Spleen (tissue), 11 donors: ENCODE measurements at regions not wholly inside any gene's neighbourhood (a gene's known extent, or its start where the extent isn't known, plus 50 kb on each side); places are given as distances from the start of the nearest gene placed in this dataset.

Experiments used
- DNase-seq: peaks from one replicate; pipeline ENCODE4 v3.0.0-alpha.2; 2020
- H3K27ac ChIP-seq, 8 donors: fragments of 200-600 bp; sonication (generic) in 7 of 8; 1 replicate in 4 of 8; 2 replicates in 4 of 8; pipeline versions ENCODE4 v1.5.0 to v1.8.0; 2016 to 2021; ENCODE audit warnings: inconsistent platforms in 4 of 8, mild to moderate bottlenecking in 4 of 8, moderate library complexity in 1 of 8
- H3K27me3 ChIP-seq, 7 donors: fragments of 200-600 bp; sonication (generic) in 6 of 7; replicated peaks in 1 of 7; 1 replicate in 4 of 7; 2 replicates in 3 of 7; pipeline versions ENCODE4 v1.5.0 to v1.8.0; 2016 to 2021; ENCODE audit warnings: inconsistent platforms in 3 of 7, mild to moderate bottlenecking in 1 of 7
- H3K36me3 ChIP-seq, 6 donors: fragments of 200-600 bp; sonication (generic) in 5 of 6; 1 replicate in 4 of 6; 2 replicates in 2 of 6; pipeline versions ENCODE4 v1.5.0 to v1.8.0; 2016 to 2021; ENCODE audit warnings: inconsistent platforms in 2 of 6
- H3K4me1 ChIP-seq, 6 donors: fragments of 200-600 bp; sonication (generic) in 5 of 6; 1 replicate in 3 of 6; 2 replicates in 3 of 6; pipeline versions ENCODE4 v1.5.0 to v1.8.0; 2016 to 2021; ENCODE audit warnings: inconsistent platforms in 3 of 6
- H3K4me3 ChIP-seq, 8 donors: fragments of 200-600 bp; sonication (generic) in 7 of 8; 1 replicate in 4 of 8; 2 replicates in 4 of 8; pipeline versions ENCODE4 v1.5.0 to v1.8.0; 2016 to 2021; ENCODE audit warnings: inconsistent platforms in 4 of 8, mild to moderate bottlenecking in 4 of 8, moderate library complexity in 2 of 8
- H3K9me3 ChIP-seq, 8 donors: fragments of 200-600 bp; sonication (generic) in 7 of 8; 1 replicate in 4 of 8; 2 replicates in 4 of 8; pipeline versions ENCODE4 v1.5.0 to v1.8.0; 2016 to 2021; ENCODE audit warnings: inconsistent platforms in 4 of 8
- CTCF ChIP-seq, 11 experiments: fragments of 200-600 bp in 7 of 11; fragments of 450-650 bp in 4 of 11; sonication (generic) in 4 of 11; IDR thresholded peaks in 8 of 11; conservative IDR thresholded peaks in 3 of 11; 1 replicate in 7 of 11; 2 replicates in 4 of 11; pipeline versions ENCODE4 v1.4.0 to v1.8.0; 2016 to 2021; ENCODE audit warnings: antibody characterized with exemption in 11 of 11, inconsistent platforms in 4 of 11, mild to moderate bottlenecking in 1 of 11
- POLR2A ChIP-seq, 3 donors: fragments of 450-650 bp; IDR thresholded peaks; one replicate each; pipeline ENCODE4 v1.5.1; 2017; ENCODE audit warnings: antibody characterized with exemption in 3 of 3, mild to moderate bottlenecking in 1 of 3
- POLR2AphosphoS5 ChIP-seq, 3 donors: sonication (generic); formaldehyde crosslinking; IDR thresholded peaks; one replicate each; pipeline ENCODE4 v1.5.1; 2017; ENCODE audit warnings: antibody characterized with exemption in 3 of 3
- WGBS, 5 donors: extraction: QIAGEN DNeasy Blood & Tissue Kit in 3 of 5; methylation state at CpG; one replicate each; pipeline versions ENCODE4 v1.1.5 to v1.1.7; 2013 to 2018; 5-methylcytosine and 5-hydroxymethylcytosine counted together
- intact Hi-C: fragments of 100-400 bp; cut with DNase I; formaldehyde crosslinking; loops from one replicate; pipeline ENCODE4 v1.15.0; 2023; ENCODE audit warnings: low total_unique reads
- donor health status: healthy with polysubstance abuse.
- donor health status: DM: no; HTN: no; CAD: no; lungs with moderate emphysema.
- donor health status: DM: no; HTN: no; CAD: no.
- donor health status: Bipolar disorder and iron deficiency.
- donor health status: healthy.
- donor health status: DM: no; HTN: no; CAD: no.
- donor health status: DM: yes; HTN: yes; CAD: no.

GRCh38 chr12:76266797-76267196, 81.4 kb downstream of the BBS10 start:
- WGBS, 5 donors: 57 to 88% (median 65%) methylated on average over 2 of the region's 2 CpGs
- H3K27ac ChIP-seq: peak overlapping the region in 1 of 8 donors; percentile 18
- TF ChIP-seq CTCF (IDR thresholded peaks at IDR 0.05 in 8 of 11, conservative IDR thresholded peaks at IDR 0.05 in 3 of 11) (no peak), POLR2A (IDR thresholded peaks at IDR 0.05) (no peak), POLR2AphosphoS5 (IDR thresholded peaks at IDR 0.05) (no peak)
- no peaks in the 10 kb centered on the region for H3K36me3 ChIP-seq
- no peak overlapping the region for H3K4me3 ChIP-seq
- no peaks in the 10 kb centered on the region for H3K27me3 ChIP-seq
- DNase-seq: no peak
- H3K4me1 ChIP-seq: no peaks in the 10 kb centered on the region
- H3K9me3 ChIP-seq: peaks cover 0 to 4% (median 0%) of the 10 kb centered on the region in 8 donors
- intact Hi-C loops: no loop called here

GRCh38 chr12:76265424-76266180, 82.6 kb downstream of the BBS10 start:
- H3K27ac ChIP-seq: peak overlapping the region in 1 of 8 donors; percentile 46
- peaks cover 0 to 7% (median 0%) of the 10 kb centered on the region in 8 donors for H3K9me3 ChIP-seq
- WGBS, 5 donors: 71 to 90% (median 78%) methylated on average over 3 of the region's 3 CpGs
- no peaks in the 10 kb centered on the region for H3K4me1 ChIP-seq
- TF ChIP-seq POLR2A (IDR thresholded peaks at IDR 0.05) (no peak), POLR2AphosphoS5 (IDR thresholded peaks at IDR 0.05) (no peak), CTCF (IDR thresholded peaks at IDR 0.05 in 8 of 11, conservative IDR thresholded peaks at IDR 0.05 in 3 of 11) (no peak)
- intact Hi-C loops: no loop called here
- H3K36me3 ChIP-seq: no peaks in the 10 kb centered on the region
- no peak for DNase-seq
- no peaks in the 10 kb centered on the region for H3K27me3 ChIP-seq
- no peak overlapping the region for H3K4me3 ChIP-seq

GRCh38 chr12:76264611-76265012, 83.6 kb downstream of the BBS10 start:
- H3K27ac ChIP-seq: peak overlapping the region in 3 of 8 donors; percentile 6 to 46 (median 25)

More at GRCh38 chr12:76264611-76265012, 83.6 kb downstream of the BBS10 start:
- no peak for DNase-seq
- TF ChIP-seq POLR2A (IDR thresholded peaks at IDR 0.05) (no peak), CTCF (IDR thresholded peaks at IDR 0.05 in 8 of 11, conservative IDR thresholded peaks at IDR 0.05 in 3 of 11) (no peak), POLR2AphosphoS5 (IDR thresholded peaks at IDR 0.05) (no peak)
- Histone ChIP-seq H3K4me1 (peaks cover 0 to 8% (median 2%) of the 10 kb centered on the region in 6 donors), H3K4me3 (no peak overlapping the region), H3K36me3 (no peaks in the 10 kb centered on the region), H3K9me3 (peaks cover 0 to 7% (median 0%) of the 10 kb centered on the region in 8 donors), H3K27me3 (no peaks in the 10 kb centered on the region)
- intact Hi-C loops: no loop called here
